T-helper 2 cell treated with Interferon-gamma antibody and Interleukin-4, amounts not matched to agents 5 μg/mL and 100 μg/mL, for 36 hours (primary cell): ENCODE measurements at regions not wholly inside any gene's neighbourhood (a gene's known extent, or its start where the extent isn't known, plus 50 kb on each side); places are given as distances from the start of the nearest gene placed in this dataset.

Experiments used
- DNase-seq: peaks from one replicate; pipeline ENCODE4 v3.0.0; 2021; ENCODE audit warnings: low spot score
- H3K27ac Mint-ChIP-seq: one replicate; pipeline ENCODE4 v1.8.0; 2021; ENCODE audit warnings: mild to moderate bottlenecking, mixed read lengths
- H3K27me3 Mint-ChIP-seq: one replicate; pipeline ENCODE4 v1.8.0; 2021; ENCODE audit warnings: low read depth, mixed read lengths
- H3K36me3 Mint-ChIP-seq: one replicate; pipeline ENCODE4 v1.8.0; 2021; ENCODE audit warnings: low read depth, mixed read lengths
- H3K4me1 Mint-ChIP-seq: one replicate; pipeline ENCODE4 v1.8.0; 2021; ENCODE audit warnings: low read depth, mixed read lengths
- H3K4me3 Mint-ChIP-seq: one replicate; pipeline ENCODE4 v1.8.0; 2022; ENCODE audit warnings: mild to moderate bottlenecking, moderate library complexity, mixed read lengths
- H3K9me3 Mint-ChIP-seq: one replicate; pipeline ENCODE4 v1.8.0; 2021; ENCODE audit warnings: mixed read lengths

- Mint-ChIP-seq H3K27ac (no peak overlapping the region), H3K27me3 (no peaks in the 10 kb centered on the region), H3K36me3 (no peaks in the 10 kb centered on the region), H3K4me3 (no peak overlapping the region), H3K4me1 (no peaks in the 10 kb centered on the region), H3K9me3 (peaks cover 33% of the 10 kb centered on the region)
- DNase-seq, result no peak
Measured at GRCh38 chr7:153852261-153852660, 199.9 kb upstream of the DPP6 start.

GRCh38 chr7:153858355-153858754 is 193.8 kb upstream of the DPP6 start:
- no peak overlapping the region for H3K27ac Mint-ChIP-seq
- DNase-seq, result no peak
- no peaks in the 10 kb centered on the region for H3K36me3 Mint-ChIP-seq

GRCh38 chr7:153859239-153859638 is 193.0 kb upstream of the DPP6 start:
- Mint-ChIP-seq H3K36me3 (no peaks in the 10 kb centered on the region), H3K9me3 (peaks cover 35% of the 10 kb centered on the region), H3K4me1 (no peaks in the 10 kb centered on the region), H3K27me3 (no peaks in the 10 kb centered on the region), H3K4me3 (no peak overlapping the region), H3K27ac (no peak overlapping the region)
- DNase-seq, result no peak

More at GRCh38 chr7:153858355-153858754, 193.8 kb upstream of the DPP6 start:
- Mint-ChIP-seq H3K4me1 (no peaks in the 10 kb centered on the region), H3K4me3 (no peak overlapping the region), H3K9me3 (peaks cover 29% of the 10 kb centered on the region), H3K27me3 (no peaks in the 10 kb centered on the region)

DNA sequence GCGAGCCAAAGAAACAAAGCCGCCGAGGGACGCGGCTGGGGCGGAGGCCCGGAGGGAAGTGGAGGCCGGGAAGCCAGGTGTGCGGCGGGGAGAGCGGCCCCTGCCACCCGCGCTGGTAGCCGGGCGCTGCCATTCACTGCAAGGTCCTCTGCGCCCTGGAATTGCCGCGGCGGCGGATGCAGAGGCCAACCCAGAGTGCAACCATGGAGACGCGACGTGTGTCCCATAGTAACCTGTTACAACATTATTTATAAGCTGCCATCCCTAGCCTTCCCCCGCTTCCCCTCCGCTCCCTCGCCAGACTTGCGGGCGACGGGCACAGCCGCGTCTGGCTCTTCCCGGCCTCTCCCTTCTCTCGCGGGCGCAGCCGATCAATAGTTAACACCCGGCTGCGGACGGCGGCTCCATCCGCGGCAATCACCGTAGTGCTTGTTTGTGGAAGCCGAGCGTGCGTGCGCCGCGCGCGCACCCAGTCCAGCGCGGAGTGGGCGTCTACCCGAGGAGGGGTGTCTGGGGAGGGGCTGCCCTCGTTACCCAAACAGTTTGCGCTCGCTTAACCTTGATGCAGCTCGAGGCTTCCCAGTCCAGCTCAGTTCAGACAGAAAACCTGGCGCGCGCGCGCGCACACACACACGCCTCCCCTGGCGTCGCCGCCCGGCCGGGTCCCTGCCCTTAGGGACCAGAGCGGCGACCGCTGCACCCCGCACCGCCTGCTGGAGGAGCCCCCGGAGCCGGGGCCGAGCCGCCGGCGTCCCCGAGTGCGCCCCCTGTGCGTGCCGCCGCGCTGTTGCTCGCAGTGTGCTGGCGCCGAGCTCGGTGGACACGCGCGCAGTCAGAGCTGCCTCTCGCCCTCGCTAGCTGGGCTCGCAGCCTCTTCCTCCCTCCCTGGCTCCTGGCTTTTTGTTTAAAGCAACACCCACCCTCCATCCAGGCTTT is 165.4 kb upstream of the DPP6 start:
- no peak for DNase-seq
- Mint-ChIP-seq H3K4me1 (no peaks in the 10 kb centered on the region), H3K36me3 (no peaks in the 10 kb centered on the region), H3K27me3 (peaks cover 7% of the 10 kb centered on the region), H3K9me3 (peaks cover 14% of the 10 kb centered on the region), H3K27ac (no peak overlapping the region), H3K4me3 (no peak overlapping the region)

DNA sequence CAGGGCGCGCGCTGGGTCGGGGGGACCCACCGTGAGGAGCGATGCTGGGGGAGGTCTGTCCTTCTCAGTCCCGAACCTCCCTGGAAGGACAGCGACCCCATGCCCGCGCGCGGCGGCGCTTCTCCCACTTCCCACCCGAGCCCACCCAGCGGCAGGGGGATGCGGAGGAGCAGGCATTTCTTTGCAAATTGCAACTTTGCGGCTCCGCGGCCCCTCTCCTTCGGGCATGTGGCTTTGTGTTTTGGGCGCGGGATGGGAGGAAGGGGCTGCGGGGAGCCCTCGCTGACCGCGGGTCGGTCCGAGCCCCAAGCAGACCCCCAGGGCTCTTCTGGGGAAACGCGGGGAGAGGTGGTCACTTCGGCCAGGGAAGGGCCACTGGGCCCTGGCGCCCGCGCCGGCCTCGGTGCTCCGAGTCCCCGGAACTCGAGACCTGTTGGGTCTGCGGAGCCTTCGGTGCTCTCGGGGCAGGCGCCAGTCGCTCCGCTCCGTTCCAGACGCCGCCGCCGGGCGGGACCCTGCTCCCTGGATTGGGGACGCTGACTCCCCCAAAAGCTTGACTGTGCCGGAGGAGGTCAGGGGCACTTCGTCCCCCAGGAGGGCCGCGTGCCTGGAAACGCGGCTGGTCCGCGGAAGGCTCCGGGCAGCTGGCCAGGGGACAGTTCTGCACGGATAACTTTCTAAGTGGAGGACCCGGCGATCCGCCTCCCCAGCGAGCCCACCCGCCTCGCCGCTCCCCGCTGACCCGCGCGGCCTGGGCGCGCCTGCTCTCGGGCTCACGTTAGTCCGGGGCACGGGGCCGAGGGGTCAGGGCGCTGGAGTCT is 164.2 kb upstream of the DPP6 start:
- peaks cover 8% of the 10 kb centered on the region for H3K9me3 Mint-ChIP-seq
- H3K36me3 Mint-ChIP-seq, result no peaks in the 10 kb centered on the region
- no peak for DNase-seq
- H3K27me3 Mint-ChIP-seq, result peaks cover 7% of the 10 kb centered on the region
- no peak overlapping the region for H3K27ac Mint-ChIP-seq
- no peaks in the 10 kb centered on the region for H3K4me1 Mint-ChIP-seq
- no peak overlapping the region for H3K4me3 Mint-ChIP-seq

DNA sequence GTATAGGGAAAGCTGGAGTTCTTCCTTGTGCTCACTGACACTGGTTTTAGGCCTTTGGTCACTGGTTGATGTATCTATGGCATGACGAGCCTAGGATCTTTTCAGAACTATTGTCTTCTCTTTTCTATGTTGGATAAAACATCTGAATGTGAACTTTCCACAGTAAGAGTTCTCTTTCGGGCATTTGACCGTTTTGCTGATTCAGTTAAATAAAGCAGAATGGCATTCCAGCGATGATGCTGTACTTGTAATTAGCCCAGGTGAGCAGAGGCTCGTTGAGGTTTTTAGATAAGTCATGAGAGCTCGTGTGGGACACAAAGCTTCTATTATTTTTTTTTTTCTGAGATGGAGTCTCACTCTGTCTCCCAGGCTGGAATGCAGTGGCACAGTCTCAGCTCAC is 160.2 kb upstream of the DPP6 start:
- DNase-seq, result no peak
- Mint-ChIP-seq H3K27me3 (peaks cover 3% of the 10 kb centered on the region), H3K36me3 (no peaks in the 10 kb centered on the region), H3K4me1 (no peaks in the 10 kb centered on the region), H3K27ac (no peak overlapping the region), H3K4me3 (no peak overlapping the region), H3K9me3 (no peaks in the 10 kb centered on the region)

GRCh38 chr7:153902862-153903261 is 149.3 kb upstream of the DPP6 start:
- no peak overlapping the region for H3K4me3 Mint-ChIP-seq
- H3K9me3 Mint-ChIP-seq, result peaks cover 19% of the 10 kb centered on the region
- DNase-seq, result no peak
- H3K27ac Mint-ChIP-seq, result no peak overlapping the region
- no peaks in the 10 kb centered on the region for H3K27me3 Mint-ChIP-seq
- H3K4me1 Mint-ChIP-seq, result no peaks in the 10 kb centered on the region
- no peaks in the 10 kb centered on the region for H3K36me3 Mint-ChIP-seq

GRCh38 chr7:153912211-153912610 is 140.0 kb upstream of the DPP6 start:
- H3K27me3 Mint-ChIP-seq, result no peaks in the 10 kb centered on the region
- no peaks in the 10 kb centered on the region for H3K4me1 Mint-ChIP-seq
- no peak overlapping the region for H3K4me3 Mint-ChIP-seq
- no peak for DNase-seq
- H3K9me3 Mint-ChIP-seq, result peaks cover 9% of the 10 kb centered on the region
- no peak overlapping the region for H3K27ac Mint-ChIP-seq
- no peaks in the 10 kb centered on the region for H3K36me3 Mint-ChIP-seq

DNA sequence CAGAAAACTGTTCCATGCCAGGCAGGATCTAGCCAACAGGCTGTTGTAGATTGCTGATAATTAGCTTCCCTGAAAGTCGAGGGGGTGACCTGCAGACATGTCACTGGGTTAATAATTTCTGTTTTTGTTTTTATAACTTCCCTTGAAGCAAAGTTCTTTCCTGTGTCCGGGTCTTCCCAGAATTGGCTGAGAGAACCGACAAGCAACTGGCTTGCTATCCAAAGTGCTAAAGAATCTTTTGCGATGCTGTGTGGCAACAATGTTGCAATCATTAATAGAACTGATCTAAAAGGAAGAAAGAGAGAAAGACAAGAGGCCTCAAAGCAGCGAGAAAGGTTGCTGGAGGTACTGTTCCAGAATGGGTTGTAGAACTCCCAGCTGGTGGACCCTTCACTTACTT is 132.1 kb upstream of the DPP6 start:
- H3K36me3 Mint-ChIP-seq, result no peaks in the 10 kb centered on the region
- peaks cover 19% of the 10 kb centered on the region for H3K9me3 Mint-ChIP-seq
- H3K27ac Mint-ChIP-seq, result no peak overlapping the region
- no peak overlapping the region for H3K4me3 Mint-ChIP-seq
- no peaks in the 10 kb centered on the region for H3K27me3 Mint-ChIP-seq
- no peaks in the 10 kb centered on the region for H3K4me1 Mint-ChIP-seq
- DNase-seq, result no peak

- Mint-ChIP-seq H3K27ac (no peak overlapping the region), H3K27me3 (no peaks in the 10 kb centered on the region), H3K9me3 (peaks cover 21% of the 10 kb centered on the region), H3K36me3 (no peaks in the 10 kb centered on the region), H3K4me3 (no peak overlapping the region), H3K4me1 (no peaks in the 10 kb centered on the region)
- DNase-seq, result no peak
Measured at GRCh38 chr7:153920897-153921296, 131.3 kb upstream of the DPP6 start.

GRCh38 chr7:153921408-153921807 is 130.8 kb upstream of the DPP6 start:
- Mint-ChIP-seq H3K4me1 (no peaks in the 10 kb centered on the region), H3K27me3 (no peaks in the 10 kb centered on the region), H3K27ac (no peak overlapping the region), H3K36me3 (no peaks in the 10 kb centered on the region), H3K9me3 (peaks cover 25% of the 10 kb centered on the region), H3K4me3 (no peak overlapping the region)
- DNase-seq, result no peak

DNA sequence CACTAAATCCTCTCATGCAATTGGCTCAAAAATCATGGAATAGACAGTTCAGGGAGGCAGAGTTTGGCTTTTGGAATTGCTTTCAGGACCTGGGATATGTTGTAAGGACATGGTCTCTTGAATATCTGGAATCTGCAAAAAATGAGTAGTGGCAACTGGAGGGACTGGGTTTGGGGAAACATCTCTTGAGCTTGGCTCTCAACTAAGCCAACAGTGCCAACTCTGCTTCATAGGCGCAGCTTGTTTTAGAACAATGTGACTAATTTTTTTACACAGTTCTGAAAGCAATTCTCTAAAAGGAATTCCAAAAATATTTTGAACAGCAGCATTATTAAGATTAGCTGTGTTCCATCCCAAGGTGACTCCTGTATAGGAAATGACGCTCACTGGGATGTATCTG is 121.5 kb upstream of the DPP6 start:
- Mint-ChIP-seq H3K36me3 (no peaks in the 10 kb centered on the region), H3K27me3 (no peaks in the 10 kb centered on the region), H3K4me1 (no peaks in the 10 kb centered on the region), H3K27ac (no peak overlapping the region), H3K9me3 (peaks cover 32% of the 10 kb centered on the region), H3K4me3 (no peak overlapping the region)
- DNase-seq, result no peak

- DNase-seq, result no peak
- Mint-ChIP-seq H3K36me3 (no peaks in the 10 kb centered on the region), H3K9me3 (peaks cover 33% of the 10 kb centered on the region), H3K4me1 (no peaks in the 10 kb centered on the region), H3K27ac (no peak overlapping the region), H3K4me3 (no peak overlapping the region), H3K27me3 (no peaks in the 10 kb centered on the region)
Measured at GRCh38 chr7:153934048-153934447, 118.2 kb upstream of the DPP6 start.

- DNase-seq, result no peak
- Mint-ChIP-seq H3K4me1 (no peaks in the 10 kb centered on the region), H3K27ac (no peak overlapping the region), H3K36me3 (no peaks in the 10 kb centered on the region), H3K27me3 (no peaks in the 10 kb centered on the region), H3K9me3 (peaks cover 30% of the 10 kb centered on the region), H3K4me3 (no peak overlapping the region)
Measured at GRCh38 chr7:153934629-153935028, 117.6 kb upstream of the DPP6 start.
